Kidney glomerular epithelial cell (primary cell): ENCODE measurements at regions not wholly inside any gene's neighbourhood (a gene's known extent, or its start where the extent isn't known, plus 50 kb on each side); places are given as distances from the start of the nearest gene placed in this dataset.
"Not testable (repeated sequence)": the region's sequence is repeated elsewhere in the genome, so short reads cannot be mapped to it uniquely, and the experiment has no call there.

Experiments used
- DNase-seq: peaks from one replicate; lab custom pipeline; 2025; lab: John Stamatoyannopoulos, UW

DNA sequence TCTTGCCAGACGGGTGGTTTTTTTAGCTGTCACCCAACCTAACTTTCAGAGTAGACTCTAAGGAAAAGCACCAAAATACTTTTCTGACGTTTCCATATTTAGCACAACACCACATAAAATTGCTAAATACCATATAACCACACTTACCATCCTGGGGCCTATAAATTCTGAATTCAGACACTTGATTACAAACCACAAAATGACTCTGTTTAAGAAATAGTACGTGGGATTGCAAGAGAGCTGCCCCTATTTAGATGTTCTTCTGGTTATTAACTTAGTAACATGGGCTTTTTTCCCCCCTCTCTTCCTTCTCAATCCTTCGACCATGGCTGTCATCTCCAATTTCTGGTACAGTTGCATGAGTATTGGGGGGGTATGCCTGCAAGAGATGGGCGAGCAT lies 287.7 kb downstream of the BMP4 start:
- no peak for DNase-seq

GRCh38 chr14:53663709-53664108 lies 292.9 kb downstream of the BMP4 start:
- no peak for DNase-seq

DNA sequence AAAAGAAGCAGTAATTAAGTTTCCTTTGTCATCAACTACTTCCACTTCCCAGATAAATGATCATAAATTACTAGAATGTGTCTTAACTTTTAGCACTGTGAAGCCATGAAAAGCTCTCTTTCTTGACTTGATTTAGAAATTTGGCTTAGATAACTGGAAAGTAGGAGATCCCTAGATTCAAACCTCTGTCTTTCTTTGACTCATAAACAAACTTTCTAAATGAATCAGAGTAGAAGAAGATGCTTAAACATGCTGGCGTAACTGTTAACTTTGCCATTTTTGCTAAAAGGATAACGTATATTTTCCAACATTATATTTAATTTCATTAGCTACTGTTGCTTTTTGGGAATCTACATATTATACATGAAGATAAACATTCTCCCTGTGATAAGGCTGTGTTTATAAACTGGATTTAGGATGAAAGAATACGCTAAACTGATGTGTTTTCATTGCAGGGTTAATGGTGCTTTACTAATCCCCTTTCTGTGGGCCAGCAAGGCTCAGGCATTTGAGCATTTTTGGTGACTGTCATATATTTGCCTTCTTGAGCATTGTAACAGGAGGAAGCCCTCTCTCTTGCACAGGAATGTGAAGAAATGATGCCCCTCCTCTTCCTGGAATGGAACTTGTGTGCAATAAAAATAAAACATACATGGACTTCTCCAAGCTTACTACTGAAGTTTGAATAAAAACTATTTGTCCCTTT lies 301.4 kb downstream of the BMP4 start:
- no peak for DNase-seq

DNA sequence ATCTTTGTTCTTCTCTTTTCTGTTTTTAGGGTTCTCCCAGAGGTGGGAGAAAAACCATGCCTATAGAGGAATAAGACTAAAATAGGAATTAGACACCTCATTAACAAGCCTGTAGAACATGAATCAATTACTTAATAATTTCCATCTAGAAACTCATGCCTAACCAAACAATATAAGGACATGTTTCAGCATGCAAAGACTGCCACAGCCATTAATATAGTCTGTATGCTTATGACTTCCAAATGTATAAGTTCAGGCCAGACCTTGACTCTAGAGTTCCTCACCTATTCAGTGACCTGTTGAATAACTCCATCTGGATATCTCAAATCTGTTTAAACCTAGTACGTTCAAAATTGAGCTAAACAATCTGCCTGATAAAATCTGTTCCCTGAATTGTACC lies 304.6 kb downstream of the BMP4 start:
- DNase-seq, result no peak

- DNase-seq, result no peak
Observed at GRCh38 chr14:53651096-53651740, 305.4 kb downstream of the BMP4 start.

DNA sequence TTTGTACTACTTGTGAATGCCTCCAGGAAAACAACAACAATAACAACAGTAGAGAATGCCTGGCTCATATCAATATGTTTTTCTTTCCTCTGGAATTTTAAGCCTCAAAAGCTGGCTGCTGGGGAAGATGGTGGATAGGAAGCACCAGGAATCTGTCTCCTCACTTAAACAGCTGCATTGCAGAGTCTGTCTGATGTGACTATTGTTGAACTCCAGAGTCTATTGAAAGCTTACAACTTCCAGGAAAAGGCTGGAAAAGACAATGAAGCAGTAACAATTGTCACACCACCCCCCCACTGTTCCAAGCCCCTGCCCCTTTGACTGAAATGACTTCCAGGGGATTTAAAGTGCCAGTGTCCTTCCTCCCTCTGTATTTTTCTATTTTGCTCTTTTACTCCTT lies 309.7 kb downstream of the BMP4 start:
- DNase-seq, result no peak

DNA sequence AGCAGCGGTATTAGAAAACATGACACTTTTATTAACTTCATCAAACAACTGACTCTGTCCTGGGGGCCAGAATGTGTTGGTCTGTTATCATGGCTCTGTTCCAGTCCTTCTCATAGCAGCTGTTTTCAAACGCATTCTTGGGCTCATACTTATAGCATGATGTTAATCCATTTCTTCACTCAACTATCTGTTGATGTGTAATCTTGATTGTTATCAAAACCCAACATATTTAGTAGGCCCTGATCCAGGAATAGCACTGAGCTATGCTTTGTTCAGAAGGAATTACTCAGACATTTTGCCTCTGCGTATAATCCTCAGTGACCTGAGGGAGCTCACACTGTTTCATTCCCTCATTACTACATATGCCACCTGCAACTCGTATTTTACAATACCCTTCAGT lies 315.9 kb downstream of the BMP4 start:
- peak; percentile 1 for DNase-seq

- no peak for DNase-seq
Observed at GRCh38 chr14:53638966-53639365, 317.7 kb downstream of the BMP4 start.

DNA sequence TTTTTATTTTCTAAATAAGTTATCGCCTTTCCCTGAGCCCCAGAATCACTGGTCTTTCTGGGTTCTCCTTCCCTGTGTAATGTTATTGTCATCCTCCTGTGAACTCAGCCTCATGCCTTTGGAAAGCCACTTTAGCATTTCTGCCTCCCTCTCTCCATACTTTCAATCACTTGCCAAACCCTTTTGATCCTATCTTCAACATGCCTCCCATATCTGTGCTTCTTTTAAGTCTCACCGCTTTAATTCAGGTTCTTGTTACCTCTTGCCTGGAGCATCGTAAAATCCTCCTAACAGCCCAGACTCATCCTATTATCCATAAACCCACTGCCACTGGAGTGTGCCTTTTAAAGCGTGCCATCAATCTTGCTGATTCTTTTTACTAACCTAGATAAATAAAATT lies 321.8 kb downstream of the BMP4 start:
- DNase-seq, result no peak

GRCh38 chr14:53630336-53630735 lies 326.3 kb downstream of the BMP4 start:
- peak; percentile 9 for DNase-seq

DNA sequence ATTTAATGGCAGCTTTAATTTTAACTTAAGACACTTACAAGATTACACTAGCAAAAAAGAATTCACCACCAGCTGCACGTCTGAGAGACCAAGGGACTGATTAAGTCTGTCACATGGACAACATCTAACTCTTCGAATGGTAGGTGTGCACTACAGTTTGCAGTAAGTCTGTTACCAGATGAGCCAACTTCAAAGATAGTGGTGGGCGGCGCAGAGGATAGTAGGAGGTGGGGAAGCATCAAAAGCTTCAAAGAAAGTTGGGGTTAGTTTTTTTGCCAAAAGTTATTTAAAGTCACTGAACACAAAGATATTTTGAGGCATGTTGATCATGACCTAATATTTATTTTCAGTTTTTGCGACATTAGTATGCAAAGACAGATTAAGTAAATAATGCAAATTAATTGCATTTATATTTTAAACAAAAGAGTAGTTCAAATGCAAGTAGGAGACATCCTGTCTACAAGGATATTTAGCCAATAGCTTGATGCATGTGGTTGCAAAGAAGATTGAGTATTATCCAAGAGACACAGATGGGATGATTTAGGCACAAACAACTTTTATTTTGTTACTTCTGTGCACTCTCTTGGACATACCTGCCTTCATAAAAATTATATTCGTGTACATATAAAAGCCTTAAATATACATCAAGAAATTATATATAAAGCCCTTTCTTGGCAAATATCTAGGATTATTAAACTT lies 327.7 kb downstream of the BMP4 start:
- no peak for DNase-seq

DNA sequence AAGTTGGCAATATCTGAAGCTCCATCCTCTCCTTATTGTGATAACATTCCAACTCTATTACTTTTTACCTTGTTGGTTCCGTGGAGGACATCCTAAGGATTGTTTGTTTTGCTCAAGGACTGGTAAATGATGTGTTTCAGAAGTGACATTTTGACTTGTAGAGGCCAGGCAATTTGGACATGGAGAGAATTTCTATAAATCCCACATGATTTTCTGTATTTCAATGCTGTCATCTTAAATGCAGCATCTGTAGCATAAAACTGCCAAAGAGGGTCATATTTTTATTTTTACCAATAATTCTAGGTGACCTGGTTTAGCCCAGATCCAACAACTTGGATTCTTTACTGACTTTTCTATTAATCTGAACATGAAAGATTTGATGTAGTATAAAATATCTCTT lies 328.4 kb downstream of the BMP4 start:
- no peak for DNase-seq

DNA sequence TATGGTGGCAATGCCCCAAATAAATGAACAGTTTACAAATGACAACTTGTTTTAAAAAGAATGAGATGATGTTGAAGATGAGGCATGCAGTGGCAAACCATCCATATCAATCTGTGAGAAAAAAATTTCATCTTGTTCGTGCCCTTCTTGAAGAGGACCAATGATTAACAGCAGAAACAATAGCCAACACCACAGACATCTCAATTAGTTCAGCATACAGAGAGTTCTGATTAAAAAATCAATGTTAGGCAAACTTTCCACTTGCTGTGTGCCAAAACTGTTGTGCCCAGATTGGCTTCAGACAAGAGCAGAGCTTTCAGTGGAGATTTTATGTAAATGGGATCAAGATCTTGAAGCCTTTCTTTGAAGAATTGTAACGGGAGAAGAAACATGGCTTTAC lies 329.9 kb downstream of the BMP4 start:
- peak; percentile 3 for DNase-seq

DNA sequence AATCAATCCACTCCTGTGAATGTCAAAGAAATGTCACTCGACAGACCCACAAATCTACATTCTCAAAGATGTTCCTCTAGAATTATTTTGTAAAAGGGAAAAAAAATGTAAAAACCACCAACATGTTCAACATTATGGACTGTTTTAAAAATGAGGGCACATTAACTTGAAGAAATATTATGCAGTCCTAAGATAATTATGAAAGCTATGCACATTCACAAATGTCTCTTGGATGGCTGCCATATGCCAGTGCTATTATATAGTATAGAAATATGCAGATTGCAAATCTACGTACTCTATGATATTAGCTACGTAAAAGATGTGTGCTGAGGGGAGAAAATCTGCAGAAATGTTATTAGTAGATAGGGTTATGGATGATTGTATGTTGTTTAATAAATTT lies 334.2 kb downstream of the BMP4 start:
- DNase-seq, result no peak

- DNase-seq, result no peak
Observed at GRCh38 chr14:53621921-53622320, 334.7 kb downstream of the BMP4 start.

GRCh38 chr14:53621433-53621832 lies 335.2 kb downstream of the BMP4 start:
- DNase-seq, result no peak

GRCh38 chr14:53620890-53621289 lies 335.7 kb downstream of the BMP4 start:
- no peak for DNase-seq

DNA sequence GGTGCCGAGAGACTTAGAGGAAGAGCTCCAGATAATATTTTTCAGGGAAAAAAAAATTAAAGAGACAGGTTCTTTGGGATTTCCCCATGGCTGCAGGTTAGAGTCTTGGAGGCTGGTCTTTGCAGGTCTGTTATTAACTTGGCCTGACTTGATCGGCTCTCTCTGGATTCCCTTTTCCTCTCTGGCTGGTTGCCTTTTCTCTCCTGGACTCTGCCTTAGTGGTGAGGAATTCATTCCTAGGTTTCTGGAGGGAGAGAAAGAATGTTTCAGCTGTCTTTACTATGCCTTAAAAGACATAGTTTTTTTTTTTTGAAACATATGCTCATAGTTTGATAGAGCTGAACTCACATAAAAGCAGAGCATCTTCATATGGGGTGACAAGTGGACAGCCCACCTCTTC lies 336.3 kb downstream of the BMP4 start:
- peak; percentile 67 for DNase-seq

DNA sequence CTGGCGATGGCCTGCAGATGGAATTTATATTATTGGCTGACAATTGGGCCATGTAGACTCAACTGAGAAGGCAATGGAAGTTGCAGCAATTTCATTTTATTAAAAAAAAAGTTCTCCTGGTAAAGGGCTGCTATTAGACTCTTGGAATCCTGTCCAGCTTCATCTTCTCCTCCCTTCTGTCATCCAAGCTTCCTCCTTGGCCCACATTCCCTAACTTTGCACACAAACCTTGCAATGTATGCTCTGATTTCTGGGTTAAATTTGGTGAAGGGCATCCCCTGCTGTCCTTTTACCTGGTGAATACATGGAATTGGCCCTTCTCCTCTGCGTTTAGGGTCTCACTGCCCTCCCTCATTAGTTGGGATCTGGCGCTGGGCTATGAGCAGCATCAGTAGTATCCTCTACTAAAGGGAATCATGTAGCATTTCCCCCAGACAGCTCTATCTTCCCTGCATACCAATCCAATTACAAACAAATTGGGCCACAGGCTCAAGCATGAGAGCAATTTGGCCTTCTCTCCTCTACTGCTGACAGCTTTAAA lies 336.9 kb downstream of the BMP4 start:
- DNase-seq, result peak; percentile 67

DNA sequence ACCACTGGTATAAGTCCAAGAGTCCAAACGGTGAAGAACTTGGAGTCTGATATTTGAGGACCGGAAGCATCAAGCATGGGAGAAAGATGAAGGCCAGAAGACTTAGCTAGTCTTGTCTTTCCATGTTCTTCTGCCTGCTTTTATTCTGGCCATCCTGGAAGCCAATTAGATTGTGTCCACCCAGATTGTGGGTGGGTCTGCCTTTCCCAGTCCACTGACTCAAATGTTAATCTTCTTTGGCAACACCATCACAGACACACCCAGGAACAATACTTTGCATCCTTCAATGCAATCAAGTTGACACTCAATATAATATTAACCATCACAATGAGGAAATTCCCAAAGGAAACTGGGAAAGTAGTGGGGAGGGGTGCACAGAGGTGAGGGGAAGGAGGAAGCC lies 340.1 kb downstream of the BMP4 start:
- DNase-seq, result not testable (repeated sequence)

GRCh38 chr14:53615252-53615651 lies 341.4 kb downstream of the BMP4 start:
- no peak for DNase-seq

GRCh38 chr14:53613404-53614253 lies 343.0 kb downstream of the BMP4 start:
- peak; percentile 90 for DNase-seq
